MV-4-11 (cell line): ENCODE measurements at regions not wholly inside any gene's neighbourhood (a gene's known extent, or its start where the extent isn't known, plus 50 kb on each side); places are given as distances from the start of the nearest gene placed in this dataset.

ENCODE experiments used
- DNase-seq: peaks from one replicate; lab custom pipeline; 2025; lab: John Stamatoyannopoulos, UW

DNA sequence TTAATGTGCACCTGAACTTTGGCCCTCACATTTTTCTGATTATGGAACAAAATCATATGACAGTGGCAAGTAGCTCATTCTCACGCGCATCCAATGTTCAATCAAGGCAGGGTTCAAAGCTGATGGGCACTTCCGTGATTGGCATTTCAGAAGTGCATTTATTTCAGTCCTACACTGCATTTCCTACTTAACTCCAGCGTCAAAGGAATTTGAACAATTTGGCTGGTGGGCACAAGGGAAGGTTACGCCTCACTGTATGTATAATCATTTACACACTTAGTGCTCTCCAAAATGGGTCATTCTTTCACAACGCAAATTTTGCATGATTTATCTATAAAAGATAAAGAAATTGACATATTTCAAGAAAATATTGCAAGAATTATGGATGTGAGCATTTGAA, 167.9 kb upstream of the VLDLR start:
- DNase-seq, result no peak

DNA sequence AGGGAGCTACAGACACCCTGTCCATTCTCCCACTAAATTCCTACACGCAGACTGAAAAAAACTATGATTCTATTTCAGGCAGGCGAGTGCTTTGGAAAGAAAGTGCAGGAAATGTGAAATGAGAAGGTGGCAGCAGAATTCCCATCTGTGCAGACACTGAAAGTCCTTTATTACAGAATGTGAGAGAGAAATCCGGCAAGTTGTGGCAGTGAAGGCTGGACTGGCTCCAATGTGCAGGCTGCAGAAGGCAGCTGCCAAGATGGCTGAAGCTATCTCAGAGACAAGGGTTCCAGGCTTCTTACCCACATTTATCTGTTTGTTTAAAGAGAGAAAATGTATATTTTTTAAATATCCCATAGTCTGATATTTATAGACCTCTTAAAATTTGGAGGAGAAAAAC, 161.8 kb upstream of the VLDLR start:
- no peak for DNase-seq

DNA sequence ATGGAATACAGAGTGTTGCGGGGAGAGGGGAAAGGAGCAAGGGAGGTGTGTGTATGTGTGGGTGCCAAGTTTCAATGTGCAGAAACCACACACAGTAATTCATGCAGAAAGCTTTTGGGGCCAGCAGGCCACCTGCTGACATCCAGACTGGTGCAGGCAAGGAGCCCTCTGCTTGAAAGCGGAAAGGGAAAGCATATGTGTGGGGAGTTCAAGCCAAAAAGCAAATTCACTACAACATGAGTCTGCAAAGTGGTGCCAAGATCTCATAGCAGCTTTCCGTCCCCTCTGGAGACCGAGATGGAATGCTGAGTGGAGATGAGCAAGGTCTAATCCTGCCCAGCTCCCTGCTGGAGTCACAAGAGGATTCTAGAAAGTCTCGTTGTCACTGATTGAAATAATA, 159.7 kb upstream of the VLDLR start:
- no peak for DNase-seq

DNA sequence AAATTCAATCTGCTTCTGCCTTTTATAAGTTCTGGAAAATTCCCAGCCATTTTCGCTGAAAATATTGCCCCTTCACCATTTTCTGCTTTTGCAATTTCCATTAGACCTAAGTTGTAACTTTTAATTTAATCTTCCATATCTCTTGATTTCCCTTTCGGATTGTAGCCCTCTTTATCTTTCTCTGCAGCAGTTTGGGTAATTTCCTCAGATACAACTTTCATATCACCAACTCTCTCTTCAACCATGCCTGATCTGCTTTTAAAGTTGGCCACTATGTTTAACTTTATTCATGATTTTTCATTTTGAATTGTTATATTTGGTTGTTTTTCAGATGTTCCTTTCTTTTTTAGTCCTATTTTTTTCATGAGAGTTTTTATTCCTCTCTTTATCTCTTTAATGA, 157.0 kb upstream of the VLDLR start:
- DNase-seq, result no peak

DNA sequence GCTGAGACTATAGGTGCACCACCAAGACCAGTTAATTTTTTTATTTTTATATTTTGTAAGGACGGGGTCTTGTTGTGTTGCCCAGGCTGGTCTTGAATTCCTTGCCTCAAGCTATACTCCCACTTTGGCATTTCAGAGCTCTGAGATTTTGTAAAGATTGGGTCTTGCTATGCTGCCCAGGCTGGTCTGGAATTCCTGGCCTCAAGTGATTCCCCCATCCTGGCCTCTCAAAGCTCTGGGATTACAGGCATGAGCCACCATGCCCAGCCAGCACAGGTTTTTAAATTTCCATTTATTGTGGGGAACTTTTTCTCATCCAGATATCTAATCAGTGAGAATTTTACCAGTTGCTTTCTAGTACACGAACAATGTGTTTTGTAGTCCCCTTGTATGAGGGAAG, 156.1 kb upstream of the VLDLR start:
- no peak for DNase-seq

DNA sequence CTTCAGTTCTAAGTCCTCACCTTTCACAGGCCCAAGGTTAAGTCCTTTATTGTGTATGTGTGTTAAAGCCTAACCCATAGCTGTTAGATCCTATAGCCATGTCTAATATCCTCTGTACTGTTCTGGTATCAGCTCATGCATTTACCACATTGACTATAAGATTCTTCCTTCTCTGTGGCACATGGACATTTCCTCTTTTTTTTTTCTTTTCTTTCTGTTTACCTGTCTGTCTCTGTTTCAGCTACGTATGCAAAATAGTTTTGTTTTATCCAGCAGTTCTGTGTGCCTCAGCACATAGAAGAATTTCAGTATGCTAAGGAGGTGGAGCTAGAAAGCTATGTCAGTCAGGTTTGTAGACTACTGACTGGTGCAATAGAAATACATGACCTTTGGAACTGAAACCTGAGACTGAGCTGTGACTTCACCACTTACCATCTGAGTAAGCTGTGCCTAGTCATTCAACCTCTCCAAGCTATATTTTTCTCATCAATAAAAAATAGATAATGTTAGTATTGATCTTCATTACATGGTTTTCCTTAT, 155.6 kb upstream of the VLDLR start:
- DNase-seq, result peak; percentile 43

DNA sequence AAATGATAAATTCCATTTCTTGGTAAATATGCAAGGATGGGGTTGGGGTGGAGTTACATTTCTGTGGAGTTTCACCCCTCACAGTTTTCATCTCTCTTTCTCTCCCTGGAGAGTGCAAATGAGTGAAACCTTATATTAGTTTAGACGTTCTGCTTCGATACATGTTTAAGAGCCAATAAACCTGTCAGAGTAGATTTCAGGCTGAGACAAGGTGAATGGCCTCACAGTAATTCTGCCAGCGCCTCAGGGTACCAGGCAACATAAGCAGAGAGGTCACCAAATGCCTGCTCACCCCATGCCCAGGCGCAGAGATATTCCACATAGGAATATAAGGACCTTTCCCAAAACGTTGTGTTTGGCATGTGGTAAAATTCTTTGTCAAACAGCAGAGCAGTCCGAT, 154.9 kb upstream of the VLDLR start:
- DNase-seq, result no peak

DNA sequence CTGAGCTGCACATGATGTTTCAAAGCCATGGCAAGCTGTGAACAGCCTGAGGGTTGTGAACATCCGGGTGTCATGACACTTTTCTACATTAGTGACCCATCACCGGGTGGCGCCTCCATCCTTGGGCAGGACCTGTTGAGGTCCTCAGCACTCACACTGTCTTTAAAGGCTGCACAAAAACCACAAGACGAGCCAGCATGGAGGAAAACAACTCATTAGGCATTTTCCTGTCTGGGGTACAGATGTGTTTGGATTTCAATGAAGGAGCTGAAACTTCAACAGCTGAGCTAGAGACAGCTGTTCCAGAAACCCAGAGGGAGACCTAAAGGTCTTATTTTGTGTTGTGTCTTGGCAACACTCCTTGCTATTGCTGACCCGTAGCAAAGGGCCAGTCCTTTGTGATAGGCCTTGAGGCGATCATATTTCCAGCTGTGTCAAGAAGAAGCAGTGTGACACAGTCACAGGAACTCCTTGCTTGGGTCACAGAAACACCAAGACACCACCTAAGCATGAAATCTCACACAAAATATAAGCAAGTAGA, 151.8 kb upstream of the VLDLR start:
- peak; percentile 72 for DNase-seq

DNA sequence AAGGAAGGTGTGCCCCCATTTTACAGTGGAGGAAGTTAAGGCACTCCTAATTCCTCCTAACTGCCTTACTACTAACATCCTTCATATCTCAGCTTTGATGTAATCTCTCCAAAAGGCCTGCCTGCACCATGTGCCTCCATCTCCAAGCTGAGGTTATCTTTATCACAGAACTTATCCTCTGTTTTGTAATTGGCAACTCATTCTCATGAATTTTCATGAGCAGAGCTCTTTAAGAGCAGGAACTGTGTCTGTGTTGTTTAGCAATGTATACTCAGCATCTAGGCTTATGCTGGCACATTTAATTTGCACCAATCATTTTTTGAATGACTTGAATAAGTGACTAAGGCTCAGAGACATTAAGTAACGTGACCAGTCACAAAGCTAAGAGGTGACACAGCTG, 147.9 kb upstream of the VLDLR start:
- DNase-seq, result no peak

DNA sequence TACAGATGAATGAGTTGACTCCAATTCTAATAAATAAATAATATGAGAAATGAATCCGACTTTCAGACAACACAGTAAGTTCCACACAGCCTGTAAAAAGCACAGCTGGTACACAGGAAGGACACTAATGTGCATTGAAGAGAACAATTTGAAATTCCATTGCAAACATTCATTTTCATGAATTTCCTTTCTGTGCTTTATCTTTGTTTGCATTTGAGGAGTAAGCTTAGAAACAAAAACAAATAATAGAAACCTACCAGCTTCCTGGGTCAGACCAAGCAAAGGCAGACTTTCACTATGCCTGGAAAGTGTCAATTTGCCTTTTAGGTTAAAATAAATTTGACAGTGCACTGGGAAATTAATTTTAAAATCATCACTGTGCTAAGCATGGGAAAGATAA, 143.8 kb upstream of the VLDLR start:
- DNase-seq, result no peak

DNA sequence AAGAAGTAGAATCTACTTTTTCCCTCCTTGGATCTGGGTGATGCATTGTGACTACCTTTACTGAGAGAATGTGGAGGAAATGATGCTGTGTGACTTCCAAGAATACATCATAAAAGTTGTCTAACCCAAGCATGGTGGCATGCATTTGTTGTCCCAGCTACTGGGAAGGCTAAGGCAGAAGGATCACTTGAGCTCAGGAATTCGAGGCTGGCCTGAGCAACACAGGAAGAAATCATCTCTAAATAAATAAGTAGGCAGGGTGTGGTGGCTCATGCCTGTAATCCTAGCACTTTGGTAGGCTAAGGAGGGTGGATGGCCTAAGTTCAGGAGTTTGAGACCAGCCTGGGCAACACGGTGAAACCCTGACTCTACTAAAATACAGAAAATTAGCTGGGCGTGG, 143.2 kb upstream of the VLDLR start:
- no peak for DNase-seq

DNA sequence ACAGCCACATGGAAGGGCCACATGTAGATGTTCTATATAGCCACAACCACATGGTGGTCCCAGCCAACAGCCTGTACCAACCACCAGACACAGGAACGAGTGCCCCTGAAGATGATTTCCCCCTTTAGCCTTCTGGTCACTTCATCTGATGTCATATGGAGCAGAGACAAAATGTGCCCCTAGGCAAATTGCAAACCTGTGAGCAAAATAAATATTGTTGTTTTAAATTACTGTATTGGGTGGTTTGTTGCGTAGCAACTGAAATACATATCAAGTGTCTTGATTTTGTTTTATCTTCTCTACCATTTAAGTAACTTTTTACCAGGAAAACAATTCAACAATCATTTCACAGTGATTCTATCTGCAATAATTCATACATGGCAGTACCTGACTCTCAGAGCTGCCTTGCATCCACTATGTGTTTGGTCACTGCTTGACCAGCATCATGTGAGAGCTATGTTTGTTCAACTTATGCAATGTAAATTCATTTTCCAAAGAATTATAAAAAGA, 142.5 kb upstream of the VLDLR start:
- no peak for DNase-seq

DNA sequence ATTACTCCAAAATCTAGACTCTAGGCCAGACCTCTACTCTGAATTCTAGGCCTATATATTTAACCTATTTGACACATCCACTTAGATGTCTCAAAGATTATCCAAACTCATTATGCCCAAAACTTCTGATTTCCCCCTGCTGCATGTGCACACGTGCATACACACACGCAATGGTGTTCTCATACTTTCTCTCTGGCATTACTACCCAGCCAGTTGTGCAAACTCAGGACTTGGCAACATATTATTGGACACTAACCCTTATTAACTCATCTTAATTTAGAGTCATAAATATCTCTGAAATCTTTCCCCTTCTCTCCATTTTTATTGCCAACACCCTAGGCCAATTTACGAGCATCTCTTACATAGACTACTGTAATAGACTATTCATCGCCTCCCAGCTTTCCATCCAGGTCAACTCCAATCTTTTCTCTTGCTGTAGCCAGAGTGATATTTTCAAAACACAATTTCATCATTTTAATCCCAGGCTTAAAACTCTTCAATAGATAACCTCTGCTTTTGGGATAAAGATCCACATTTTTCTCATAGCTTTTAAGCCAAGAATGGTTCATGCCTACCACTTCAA, 141.2 kb upstream of the VLDLR start:
- no peak for DNase-seq

DNA sequence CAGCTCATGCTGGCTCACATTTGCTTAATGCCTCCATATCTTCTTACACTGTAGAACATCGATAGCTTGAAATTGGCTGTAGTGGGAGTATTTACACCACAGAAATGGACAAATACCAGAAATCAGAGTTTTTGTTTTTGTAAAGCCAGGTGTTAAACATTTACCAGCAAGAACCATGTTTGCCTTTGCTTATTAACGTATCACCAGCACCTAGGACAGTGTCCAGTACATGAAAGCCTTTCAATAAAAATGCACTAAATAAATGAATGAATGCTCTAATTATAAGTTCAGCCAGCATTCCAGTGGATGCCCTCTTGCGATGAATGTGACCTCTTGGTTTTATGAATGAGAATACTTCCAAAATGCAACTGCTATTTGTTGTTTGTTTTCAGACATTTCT, 140.4 kb upstream of the VLDLR start:
- no peak for DNase-seq

DNA sequence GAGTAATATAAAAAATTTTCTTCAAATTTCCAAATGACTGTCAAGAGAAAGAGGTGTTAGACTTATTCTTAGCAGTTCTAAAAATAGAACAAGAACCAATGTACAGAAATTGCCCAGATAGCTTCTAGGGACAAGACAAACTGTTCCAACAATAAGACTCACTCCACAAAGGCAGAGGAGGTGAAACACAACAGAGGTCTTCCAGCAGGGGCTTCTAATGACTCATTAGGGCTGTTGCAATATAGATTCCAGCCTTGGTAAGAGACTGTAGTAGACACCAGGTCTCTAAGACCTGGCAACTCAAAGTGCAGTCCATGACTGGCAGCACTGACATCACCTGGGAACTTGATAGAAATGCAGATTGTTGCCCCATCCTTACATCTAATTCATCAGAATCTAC, 134.6 kb upstream of the VLDLR start:
- no peak for DNase-seq

DNA sequence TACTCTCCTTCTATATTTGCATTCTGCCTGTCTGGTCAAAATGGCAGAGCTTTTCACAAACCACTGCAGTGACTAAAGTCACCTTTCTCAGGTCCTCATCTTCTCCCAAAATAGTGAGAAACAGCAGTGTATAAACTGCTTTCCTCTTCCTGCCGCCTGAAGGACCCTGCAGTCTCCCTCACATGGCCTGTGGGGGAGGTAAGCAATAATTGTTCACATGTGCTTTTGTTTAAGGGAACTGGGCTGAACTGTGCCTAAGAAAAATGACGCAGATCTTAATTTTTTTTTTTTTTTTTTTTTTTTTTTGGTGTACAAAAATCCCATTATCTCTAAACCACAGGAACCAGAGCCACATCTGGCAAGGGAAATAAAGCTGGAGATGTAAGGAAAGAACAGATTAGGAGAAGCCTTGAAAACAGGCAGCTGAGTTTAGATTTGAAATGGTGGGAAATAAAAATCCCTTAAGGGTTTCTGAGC, 131.7 kb upstream of the VLDLR start:
- no peak for DNase-seq

DNA sequence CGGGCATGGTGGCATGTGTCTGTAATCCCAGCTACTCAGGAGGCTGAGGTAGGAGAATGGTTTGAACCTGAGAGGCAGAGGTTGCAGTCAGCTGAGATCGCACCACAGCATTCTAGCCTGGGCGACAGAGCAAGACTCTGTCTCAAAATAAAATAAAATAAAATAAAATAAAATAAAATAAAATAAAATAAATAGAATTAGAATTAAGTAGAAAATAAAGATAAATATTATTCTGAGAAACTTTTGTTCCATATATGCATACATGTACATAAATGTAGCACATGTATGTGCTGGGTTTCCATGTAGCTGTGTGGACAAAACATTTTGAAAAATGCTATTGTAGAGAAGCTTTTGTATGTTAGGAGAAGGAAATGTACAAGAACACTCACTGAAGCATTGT, 129.4 kb upstream of the VLDLR start:
- DNase-seq, result no peak

DNA sequence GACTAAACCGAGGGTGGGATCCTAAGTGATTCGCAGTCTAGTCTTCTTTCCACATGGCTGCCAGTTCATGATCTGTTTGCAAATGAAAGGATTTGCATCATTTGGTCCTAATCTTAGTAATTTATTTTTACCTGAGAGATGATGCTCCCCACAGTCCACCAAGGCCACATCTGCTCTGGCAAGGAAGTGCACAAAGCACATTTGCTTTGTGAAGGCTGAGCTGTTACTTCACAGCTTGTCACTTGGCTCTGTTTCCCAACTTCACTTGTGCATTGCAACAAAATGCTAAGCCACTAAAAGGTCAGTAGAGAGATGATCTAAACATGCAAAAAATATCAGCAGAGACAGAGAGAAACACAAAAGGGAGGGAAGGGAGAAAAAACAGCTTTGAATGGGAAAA, 128.5 kb upstream of the VLDLR start:
- DNase-seq, result peak; percentile 72

DNA sequence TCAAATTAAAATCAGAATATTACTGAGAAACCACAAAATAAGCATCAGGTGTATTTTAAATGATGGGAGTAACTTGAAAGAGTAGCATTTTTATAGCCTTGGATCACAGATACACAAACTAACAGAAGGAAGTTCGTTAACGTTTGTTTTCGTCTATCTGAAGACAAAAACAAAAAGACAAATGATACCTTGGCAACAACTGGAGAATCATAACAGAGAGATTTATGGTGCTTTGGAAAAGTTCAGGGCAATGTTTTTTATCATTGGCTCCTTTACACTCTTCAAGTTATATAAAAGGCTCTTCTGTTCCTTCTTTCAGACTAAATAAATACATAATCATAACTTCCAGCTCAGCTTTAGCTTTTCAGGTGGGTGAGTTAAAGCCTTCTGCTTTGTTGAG, 128.1 kb upstream of the VLDLR start:
- DNase-seq, result no peak

DNA sequence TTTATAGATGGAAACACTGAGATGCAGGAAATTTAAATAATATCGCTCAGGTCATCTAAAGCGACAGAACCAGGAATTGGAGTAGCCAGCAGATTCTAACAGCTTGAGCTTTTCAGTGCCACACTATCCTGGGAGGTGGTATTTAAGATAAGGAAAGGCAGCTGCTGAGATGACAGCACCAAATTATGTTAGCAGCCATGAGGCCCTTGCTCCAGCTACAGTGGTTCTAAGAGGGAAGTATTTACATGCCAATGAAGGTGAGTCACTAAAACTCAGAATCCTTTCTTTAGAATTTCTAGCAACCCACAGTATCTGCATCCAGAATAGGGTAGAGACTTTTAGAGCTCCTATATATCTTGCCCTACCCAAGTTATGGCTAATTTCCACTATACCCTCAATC, 127.0 kb upstream of the VLDLR start:
- peak; percentile 19 for DNase-seq

DNA sequence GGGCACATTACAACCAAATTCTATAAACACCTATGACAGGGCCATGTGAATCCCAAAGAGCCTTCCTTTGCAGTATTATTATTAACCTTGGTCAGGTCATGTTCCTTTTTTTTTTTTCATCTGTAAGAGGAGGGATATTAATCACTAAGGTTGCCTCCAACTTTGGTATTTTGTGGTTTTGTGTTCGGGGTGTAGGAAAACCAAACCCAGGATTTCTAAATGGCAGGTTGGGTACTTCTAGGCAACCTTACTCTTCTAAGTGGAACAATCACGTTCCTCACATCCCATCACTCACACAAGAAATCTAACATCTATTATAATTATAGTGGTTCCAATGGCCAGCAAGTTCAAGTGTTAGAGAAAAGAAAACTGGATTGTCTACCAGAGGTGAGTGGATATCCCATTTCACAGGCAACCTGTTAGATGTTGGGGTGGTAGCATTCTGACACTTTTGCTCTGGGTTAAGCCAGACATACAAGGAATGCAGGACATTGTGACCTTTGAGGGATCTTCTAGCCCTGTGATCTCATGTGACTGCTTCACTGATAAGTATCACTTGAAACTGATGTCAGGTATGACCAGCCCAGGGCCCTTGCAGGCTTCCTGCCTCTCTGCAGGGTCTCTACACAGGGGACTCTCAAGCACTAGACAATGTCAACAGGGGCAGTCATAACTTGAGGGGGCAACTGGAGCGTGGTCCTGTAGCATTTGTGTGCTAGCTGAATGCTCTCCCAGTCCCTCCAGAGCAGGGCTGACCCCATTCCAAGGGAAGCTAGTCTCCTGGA, 126.2 kb upstream of the VLDLR start:
- DNase-seq, result no peak

DNA sequence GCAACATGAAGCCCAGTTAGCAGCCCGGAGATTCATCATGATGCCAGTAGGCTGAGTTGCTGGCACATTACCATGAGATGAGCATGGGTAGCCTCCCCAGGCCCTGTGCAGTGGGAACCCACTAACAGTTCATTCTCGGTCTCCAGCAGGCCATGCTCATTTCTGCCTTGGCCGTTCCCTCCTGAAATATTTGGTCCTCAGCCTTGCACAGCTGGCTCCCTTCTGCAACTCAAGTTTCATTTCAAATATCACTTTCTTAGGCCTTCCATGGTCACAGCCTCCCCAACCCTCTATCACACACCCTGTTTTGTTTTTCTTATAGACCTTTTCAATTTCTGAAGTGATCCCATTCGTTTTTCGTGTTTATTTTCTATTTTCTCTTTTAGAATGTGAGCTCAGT, 125.4 kb upstream of the VLDLR start:
- no peak for DNase-seq

DNA sequence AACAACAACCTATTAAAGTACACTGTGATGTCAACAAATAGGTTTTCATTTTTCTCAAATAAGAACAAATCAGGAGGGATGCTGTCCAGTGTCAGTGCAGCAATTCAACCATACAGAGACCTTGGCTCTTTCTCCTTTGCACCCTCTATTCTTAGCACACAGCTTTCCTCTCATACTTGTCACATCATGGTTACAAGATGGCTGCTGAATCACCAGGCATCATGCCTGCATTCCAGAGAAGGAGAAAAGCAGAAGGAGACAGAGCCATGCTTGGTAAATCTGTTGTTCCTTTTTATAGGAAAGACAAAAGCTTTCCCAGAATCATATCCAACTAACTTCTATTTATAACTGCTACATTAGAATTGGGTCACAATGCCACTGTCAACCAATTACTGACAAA, 124.7 kb upstream of the VLDLR start:
- no peak for DNase-seq
